Esophagus muscularis mucosa (tissue), 4 donors: ENCODE measurements at regions not wholly inside any gene's neighbourhood (a gene's known extent, or its start where the extent isn't known, plus 50 kb on each side); places are given as distances from the start of the nearest gene placed in this dataset.

Experiments
- DNase-seq: peaks from one replicate; pipeline ENCODE4 v3.0.0-alpha.2; 2017; ENCODE audit errors: extremely low spot score
- H3K27ac ChIP-seq, 4 donors: fragments of 200-600 bp; sonication (generic); replicated peaks in 1 of 4; 1 replicate in 3 of 4; 2 replicates in 1 of 4; pipeline ENCODE4 v1.5.1; 2016 to 2019; ENCODE audit warnings: mild to moderate bottlenecking in 1 of 4
- H3K27me3 ChIP-seq, 4 donors: fragments of 200-600 bp; sonication (generic); one replicate each; pipeline versions ENCODE4 v1.5.1 to v1.6.0; 2016 to 2019
- H3K36me3 ChIP-seq, 4 donors: fragments of 200-600 bp; sonication (generic); one replicate each; pipeline ENCODE4 v1.5.1; 2016 to 2019
- H3K4me1 ChIP-seq, 4 donors: fragments of 200-600 bp; sonication (generic); one replicate each; pipeline ENCODE4 v1.5.1; 2016 to 2019
- H3K4me3 ChIP-seq, 4 donors: fragments of 200-600 bp; sonication (generic); 1 replicate in 2 of 4; 2 replicates in 2 of 4; pipeline ENCODE4 v1.5.1; 2016 to 2019; ENCODE audit warnings: mild to moderate bottlenecking in 4 of 4, moderate library complexity in 1 of 4
- H3K9me3 ChIP-seq, 4 donors: fragments of 200-600 bp; sonication (generic); 1 replicate in 3 of 4; 2 replicates in 1 of 4; pipeline ENCODE4 v1.5.1; 2016 to 2019
- CTCF ChIP-seq, 3 experiments: fragments of 200-600 bp in 2 of 3; fragments of 450-650 bp in 1 of 3; sonication (generic) in 2 of 3; IDR thresholded peaks; one replicate each; pipeline ENCODE4 v1.5.1; 2017 to 2019; ENCODE audit warnings: antibody characterized with exemption in 3 of 3, mild to moderate bottlenecking in 2 of 3, moderate library complexity in 1 of 3
- EP300 ChIP-seq: sonication (generic); formaldehyde crosslinking; IDR thresholded peaks from one replicate; pipeline ENCODE4 v1.6.1; 2017; ENCODE audit warnings: antibody characterized with exemption
- POLR2A ChIP-seq: fragments of 450-650 bp; IDR thresholded peaks from one replicate; pipeline ENCODE4 v1.6.1; 2017; ENCODE audit warnings: antibody characterized with exemption, moderate library complexity, mild to moderate bottlenecking, low read depth
- POLR2AphosphoS5 ChIP-seq, 2 donors: sonication (generic); formaldehyde crosslinking; IDR thresholded peaks; one replicate each; pipeline ENCODE4 v1.6.1; 2017; ENCODE audit warnings: antibody characterized with exemption in 2 of 2
- WGBS: methylation state at CpG from one replicate; pipeline ENCODE4 v1.1.5; 2018; 5-methylcytosine and 5-hydroxymethylcytosine counted together
- intact Hi-C: fragments of 100-400 bp; cut with DNase I; formaldehyde crosslinking; loops from one replicate; pipeline ENCODE4 v1.15.1; 2023

- intact Hi-C loops: no loop called here
These were observed 398.2 kb upstream of the TPM1 start for GRCh38 chr15:62644216-62644888.

GRCh38 chr15:62644889-62645742 is 397.4 kb upstream of the TPM1 start:
- Histone ChIP-seq H3K27ac (peak overlapping the region in 1 of 4 donors; percentile 20), H3K9me3 (no peaks in the 10 kb centered on the region), H3K27me3 (no peaks in the 10 kb centered on the region), H3K4me1 (peaks cover 0 to 9% (median 2%) of the 10 kb centered on the region in 4 donors), H3K4me3 (no peak overlapping the region), H3K36me3 (no peaks in the 10 kb centered on the region)
- WGBS: 85% methylated on average over 14 of the region's 15 CpGs
- peak; percentile 90 for DNase-seq
- TF ChIP-seq EP300 (no peak), POLR2AphosphoS5 (IDR thresholded peaks at IDR 0.05) (no peak), CTCF (IDR thresholded peaks at IDR 0.05) (no peak), POLR2A (no peak)
- intact Hi-C loops: loop anchor here (5.0 kb wide), 1 partner anchor 258 kb away; no protein-coding TSS in a partner anchor

More at GRCh38 chr15:62644216-62644888, 398.2 kb upstream of the TPM1 start:
- H3K27ac ChIP-seq: no peak overlapping the region
- TF ChIP-seq POLR2AphosphoS5 (IDR thresholded peaks at IDR 0.05): no peak
- TF ChIP-seq EP300: no peak
- no peak for TF ChIP-seq CTCF (IDR thresholded peaks at IDR 0.05)
- no peak for TF ChIP-seq POLR2A
- H3K4me3 ChIP-seq: no peak overlapping the region
- H3K27me3 ChIP-seq: no peaks in the 10 kb centered on the region
- DNase-seq: peak; percentile 64
- peaks cover 0 to 9% (median 0%) of the 10 kb centered on the region in 4 donors for H3K4me1 ChIP-seq
- H3K9me3 ChIP-seq: no peaks in the 10 kb centered on the region
- H3K36me3 ChIP-seq: no peaks in the 10 kb centered on the region
- 86% methylated on average over 7 of the region's 7 CpGs for WGBS

- no peak for TF ChIP-seq CTCF (IDR thresholded peaks at IDR 0.05)
- Histone ChIP-seq H3K27ac (no peak overlapping the region), H3K27me3 (no peaks in the 10 kb centered on the region), H3K9me3 (no peaks in the 10 kb centered on the region), H3K4me1 (peaks cover 0 to 9% (median 2%) of the 10 kb centered on the region in 4 donors), H3K36me3 (peaks cover 0 to 7% (median 2%) of the 10 kb centered on the region in 4 donors), H3K4me3 (no peak overlapping the region)
- intact Hi-C loops: loop anchor here (5.0 kb wide), 1 partner anchor 260 kb away; no protein-coding TSS in a partner anchor
- peak; percentile 78 for DNase-seq
- WGBS: 90% methylated on average over 12 of the region's 12 CpGs
These were observed 395.2 kb upstream of the TPM1 start for GRCh38 chr15:62647202-62647842.

GRCh38 chr15:62647843-62648505 is 394.6 kb upstream of the TPM1 start:
- DNase-seq: peak; percentile 42
- peaks cover 0 to 13% (median 4%) of the 10 kb centered on the region in 4 donors for H3K36me3 ChIP-seq
- H3K4me3 ChIP-seq: no peak overlapping the region
- H3K9me3 ChIP-seq: no peaks in the 10 kb centered on the region
- no peaks in the 10 kb centered on the region for H3K27me3 ChIP-seq
- TF ChIP-seq POLR2A (no peak), CTCF (IDR thresholded peaks at IDR 0.05) (no peak), POLR2AphosphoS5 (IDR thresholded peaks at IDR 0.05) (no peak), EP300 (no peak)
- 84% methylated on average over 7 of the region's 7 CpGs for WGBS
- intact Hi-C loops: loop anchor here (5.0 kb wide), 1 partner anchor 261 kb away; no protein-coding TSS in a partner anchor
- peaks cover 0 to 9% (median 2%) of the 10 kb centered on the region in 4 donors for H3K4me1 ChIP-seq
- no peak overlapping the region for H3K27ac ChIP-seq
